H54 (cell line): ENCODE measurements at regions not wholly inside any gene's neighbourhood (a gene's known extent, or its start where the extent isn't known, plus 50 kb on each side); places are given as distances from the start of the nearest gene placed in this dataset.
"Not testable (repeated sequence)": the region's sequence is repeated elsewhere in the genome, so short reads cannot be mapped to it uniquely, and the experiment has no call there.

Experiments used
- DNase-seq: peaks from one replicate; pipeline ENCODE4 v3.0.0; 2011; ENCODE audit warnings: low spot score, mixed read lengths; ENCODE audit not compliant: insufficient read length
- FAIRE-seq: peaks from 3 replicates; lab custom pipeline; 2011; peaks lifted over from hg19 to GRCh38; lab: Jason Lieb, UNC
- POLR2A ChIP-seq: IDR thresholded peaks from 2 replicates; pipeline ENCODE4 v1.6.1; 2011; ENCODE audit warnings: low read depth, mild to moderate bottlenecking, low read length

GRCh38 chr2:234711308-234711707, 214.4 kb upstream of the ARL4C start:
- DNase-seq (no peak), FAIRE-seq (no peak)
- no peak for TF ChIP-seq POLR2A

DNA sequence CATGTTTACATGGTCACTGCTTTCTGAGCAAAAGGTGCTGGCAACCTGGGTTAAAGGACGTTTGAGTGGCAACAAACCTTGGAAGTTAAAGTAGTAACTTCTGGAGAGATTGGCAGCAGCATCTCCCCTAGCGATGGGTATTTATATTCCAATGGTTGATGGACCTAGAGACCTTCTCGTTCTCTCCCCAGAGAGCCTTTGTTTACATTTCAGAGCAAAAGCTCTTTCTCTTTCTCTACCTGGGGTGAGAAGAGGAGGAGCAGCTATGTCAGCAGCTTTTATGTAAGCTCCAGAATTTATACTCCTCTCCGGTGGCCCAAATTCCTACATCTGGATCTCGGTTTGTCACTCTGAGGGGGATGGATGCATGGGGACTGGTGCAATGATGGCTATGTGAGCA, 213.7 kb upstream of the ARL4C start:
- TF ChIP-seq POLR2A, result no peak
- DNase-seq (no peak), FAIRE-seq (no peak)

DNA sequence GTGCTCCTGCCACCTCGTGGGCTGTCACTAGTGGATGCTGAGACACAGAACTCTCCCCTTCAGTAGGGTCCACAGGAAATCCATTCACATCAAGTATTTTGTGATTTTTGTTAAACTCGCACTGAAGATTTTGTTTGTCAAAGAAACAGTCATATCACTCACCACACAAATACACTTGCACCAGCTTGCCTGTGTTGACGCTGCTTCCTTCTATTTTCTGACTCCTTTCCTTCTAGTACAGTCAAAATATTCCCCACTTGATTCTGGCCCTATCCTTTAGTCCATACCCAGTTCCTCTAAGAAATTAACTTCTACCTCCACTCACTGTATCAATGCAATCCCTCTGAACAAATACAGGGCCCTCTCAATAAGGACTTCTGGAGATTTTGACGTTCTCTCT, 213.2 kb upstream of the ARL4C start:
- FAIRE-seq (no peak), DNase-seq (no peak)
- TF ChIP-seq POLR2A, result no peak

DNA sequence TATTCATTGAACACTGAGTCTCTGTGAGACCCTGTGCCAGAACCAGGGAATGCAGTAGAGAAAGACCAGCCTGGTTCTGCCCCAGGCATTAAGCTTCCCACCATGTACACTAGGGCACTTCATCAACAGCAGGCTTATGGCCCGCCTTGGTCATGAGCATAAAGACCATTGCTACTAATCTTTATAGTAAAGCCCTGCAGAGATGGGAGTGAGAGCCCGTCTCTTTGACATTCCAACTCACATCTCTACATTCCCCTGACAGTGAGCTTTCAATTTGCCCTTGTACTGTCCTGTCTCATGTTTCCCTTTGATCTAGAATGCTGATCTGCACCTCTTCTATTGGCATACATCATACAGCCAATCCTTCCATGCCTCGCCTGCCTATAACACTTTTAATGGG, 211.8 kb upstream of the ARL4C start:
- FAIRE-seq (no peak), DNase-seq (no peak)
- TF ChIP-seq POLR2A, result no peak

DNA sequence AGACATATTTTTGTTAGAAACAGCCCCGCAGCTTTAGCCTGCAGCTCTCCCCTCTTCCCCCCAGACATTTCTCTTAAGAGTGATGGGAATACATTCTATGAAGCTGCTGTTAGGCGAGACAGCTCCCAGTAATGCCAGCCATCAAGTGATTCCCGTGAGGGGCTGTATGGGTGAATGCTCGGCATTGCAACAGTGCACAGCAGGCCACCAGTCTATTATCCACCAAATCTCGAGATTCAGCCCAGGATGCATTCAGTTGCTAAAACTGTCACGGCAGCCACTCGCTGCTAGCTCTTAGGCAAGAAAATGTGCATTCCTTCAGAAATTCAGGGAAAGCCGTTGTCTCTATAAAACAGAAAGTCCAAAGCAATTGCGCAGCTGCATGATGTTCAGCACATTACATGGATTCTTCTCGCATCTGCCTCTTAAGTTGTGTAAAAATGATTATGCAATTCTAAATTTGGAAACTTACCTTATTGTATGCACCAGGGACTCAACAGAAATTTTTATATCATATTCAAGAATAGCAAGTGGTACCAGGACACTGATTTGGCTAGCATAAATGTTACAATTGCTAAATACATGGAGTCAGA, 211.3 kb upstream of the ARL4C start:
- no peak for FAIRE-seq

DNA sequence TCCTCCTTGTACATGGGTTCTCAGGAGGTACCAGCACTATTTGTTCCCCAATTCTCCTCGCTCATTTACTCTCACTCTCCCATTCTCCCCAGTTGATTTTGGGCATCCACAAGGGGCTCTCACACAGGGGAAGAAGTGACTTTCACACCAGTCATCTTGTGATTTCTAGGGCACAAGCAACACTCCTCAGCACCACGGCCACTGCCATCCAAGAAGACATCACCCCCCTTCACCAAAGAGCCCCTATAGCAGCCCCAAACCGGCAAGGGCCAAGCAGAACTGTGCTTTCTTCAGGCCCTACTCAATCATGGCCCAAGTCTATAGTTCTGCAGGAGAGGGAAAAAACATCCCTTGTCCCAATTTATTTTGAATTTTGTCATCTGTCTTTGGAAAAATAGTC, 209.2 kb upstream of the ARL4C start:
- TF ChIP-seq POLR2A, result no peak
- FAIRE-seq (no peak), DNase-seq (no peak)

More for the DNA sequence above, 211.3 kb upstream of the ARL4C start:
- TF ChIP-seq POLR2A, result no peak
- no peak for DNase-seq

- peak; percentile 37 for DNase-seq
- no peak for FAIRE-seq
- no peak for TF ChIP-seq POLR2A
Observed at GRCh38 chr2:234705108-234705507, 208.2 kb upstream of the ARL4C start.

GRCh38 chr2:234703258-234703657, 206.4 kb upstream of the ARL4C start:
- TF ChIP-seq POLR2A, result no peak
- FAIRE-seq (no peak), DNase-seq (no peak)

GRCh38 chr2:234702731-234703225, 205.9 kb upstream of the ARL4C start:
- no peak for TF ChIP-seq POLR2A
- DNase-seq (no peak), FAIRE-seq (no peak)

- DNase-seq (no peak), FAIRE-seq (no peak)
- TF ChIP-seq POLR2A, result no peak
Observed at GRCh38 chr2:234701841-234702240, 205.0 kb upstream of the ARL4C start.

DNA sequence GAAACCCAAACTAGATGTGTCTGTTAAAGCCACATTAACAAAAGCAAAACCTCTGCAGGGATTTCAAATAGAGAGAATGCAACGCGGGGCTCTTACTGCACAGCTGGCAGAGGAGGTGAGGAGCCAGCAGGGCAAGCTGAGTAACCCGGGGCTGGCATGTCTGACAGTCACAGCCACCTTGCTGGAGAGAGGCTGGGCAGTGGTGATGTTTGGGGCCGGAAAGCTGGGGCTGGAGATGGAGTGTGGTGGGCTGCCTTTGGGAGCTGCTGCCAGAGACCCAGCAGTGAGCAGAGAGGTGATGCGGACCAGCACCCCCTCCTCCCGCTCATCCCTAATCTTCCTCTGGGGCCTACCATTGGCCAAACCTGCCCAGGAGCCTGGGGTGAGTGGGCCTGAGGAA, 204.5 kb upstream of the ARL4C start:
- FAIRE-seq, result no peak
- no peak for DNase-seq
- TF ChIP-seq POLR2A, result no peak

DNA sequence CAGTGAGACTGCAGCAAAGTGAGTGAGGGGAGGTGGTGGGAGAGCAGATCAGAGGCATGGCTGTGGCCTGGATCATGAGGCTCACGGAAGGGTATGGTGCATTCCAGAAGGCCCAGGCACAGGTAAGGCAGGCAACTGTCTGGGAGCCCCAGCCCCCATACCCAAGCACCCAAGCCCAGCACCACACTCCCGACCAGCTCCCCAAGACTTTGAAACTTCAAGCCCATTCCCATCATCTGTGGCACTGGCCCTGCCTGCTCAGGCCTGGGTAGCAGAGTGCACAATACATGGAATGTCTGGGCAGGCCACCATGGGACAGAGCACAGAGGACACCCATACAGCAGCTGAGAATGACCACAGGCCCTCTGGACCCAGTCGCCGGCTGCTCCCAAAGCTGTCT, 202.6 kb upstream of the ARL4C start:
- FAIRE-seq (no peak), DNase-seq (no peak)
- no peak for TF ChIP-seq POLR2A

GRCh38 chr2:234697300-234697876, 200.5 kb upstream of the ARL4C start:
- FAIRE-seq, DNase-seq: not testable (repeated sequence)

GRCh38 chr2:234695981-234696380, 199.1 kb upstream of the ARL4C start:
- no peak for TF ChIP-seq POLR2A
- DNase-seq (no peak), FAIRE-seq (no peak)
